ENCODE measurements at regions not wholly inside any gene's neighbourhood (a gene's known extent, or its start where the extent isn't known, plus 50 kb on each side); places are given as distances from the start of the nearest gene placed in this dataset.
"Not testable (repeated sequence)": the region's sequence is repeated elsewhere in the genome, so short reads cannot be mapped to it uniquely, and the experiment has no call there.

DNA sequence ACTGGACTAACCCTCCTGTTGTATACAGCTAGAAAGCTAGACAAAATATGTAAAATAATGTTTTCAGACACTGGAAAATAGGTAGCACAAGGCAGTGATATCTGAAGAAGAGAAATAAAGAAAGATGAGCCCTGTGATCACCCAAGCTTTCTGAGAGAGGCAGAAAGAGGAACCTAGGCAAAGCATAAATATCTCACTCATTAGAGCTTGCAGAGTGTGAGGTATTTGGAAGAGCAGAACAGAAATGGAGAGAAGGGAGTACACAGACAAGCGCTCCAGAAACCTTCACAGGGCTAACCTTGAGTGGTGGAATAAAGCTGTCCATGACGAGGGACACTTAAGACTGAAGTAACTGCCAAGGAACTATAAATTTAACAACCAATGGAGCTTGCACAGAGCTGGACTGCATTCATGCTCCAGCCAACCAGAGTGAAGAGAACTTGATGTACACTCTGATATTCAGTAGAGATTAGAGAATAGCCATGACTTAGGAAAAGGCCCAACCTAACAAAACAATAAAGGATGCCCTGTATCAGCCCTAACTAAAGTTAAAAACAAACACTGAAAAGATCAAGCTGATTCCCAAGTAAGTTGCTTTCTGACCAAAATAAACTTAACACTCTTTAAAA is 280.9 kb upstream of the STXBP5 start:
- H3K9me3 ChIP-seq (ENCODE audit: control insufficient read depth in 1 of 2, low read length in 2 of 2): no peaks in the 10 kb centered on the region
- no peaks in the 10 kb centered on the region for H3K36me3 ChIP-seq (ENCODE audit: control insufficient read depth in 1 of 2, insufficient read depth in 2 of 2, low read length in 2 of 2)
- no peaks in the 10 kb centered on the region for H3K4me1 ChIP-seq (ENCODE audit: control insufficient read depth in 1 of 2, insufficient read depth in 2 of 2, low read length in 2 of 2)
- no peak overlapping the region for H3K4me3 ChIP-seq (ENCODE audit: low read depth in 1 of 2, low read length in 2 of 2)
- H3K27me3 ChIP-seq (ENCODE audit: low read depth, low read length): no peaks in the 10 kb centered on the region
- no peak overlapping the region for H3K27ac ChIP-seq (ENCODE audit: low read length)

DNA sequence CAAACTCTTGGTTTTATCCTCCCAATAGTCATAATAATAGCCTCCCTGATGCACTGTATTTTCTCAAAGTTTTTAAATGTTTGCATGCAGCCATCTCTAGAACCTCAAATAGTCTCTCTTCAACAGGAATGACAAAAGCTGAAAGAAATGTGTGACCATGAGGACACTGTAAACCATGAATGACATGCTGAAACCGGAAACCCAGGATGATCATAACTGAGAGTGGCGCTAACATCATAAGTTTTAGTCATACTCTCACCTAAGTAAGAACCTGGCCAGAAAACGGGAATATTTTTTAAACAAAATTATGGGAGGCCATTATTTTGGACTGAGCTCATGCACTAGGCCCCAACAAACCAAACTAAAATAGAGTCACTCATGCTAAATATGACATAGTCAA is 278.4 kb upstream of the STXBP5 start:
- H3K36me3 ChIP-seq (ENCODE audit: control insufficient read depth in 1 of 2, insufficient read depth in 2 of 2, low read length in 2 of 2): no peaks in the 10 kb centered on the region
- no peak overlapping the region for H3K27ac ChIP-seq (ENCODE audit: low read length)
- no peaks in the 10 kb centered on the region for H3K4me1 ChIP-seq (ENCODE audit: control insufficient read depth in 1 of 2, insufficient read depth in 2 of 2, low read length in 2 of 2)
- no peak overlapping the region for H3K4me3 ChIP-seq (ENCODE audit: low read depth in 1 of 2, low read length in 2 of 2)
- no peaks in the 10 kb centered on the region for H3K27me3 ChIP-seq (ENCODE audit: low read depth, low read length)
- H3K9me3 ChIP-seq (ENCODE audit: control insufficient read depth in 1 of 2, low read length in 2 of 2): no peaks in the 10 kb centered on the region

DNA sequence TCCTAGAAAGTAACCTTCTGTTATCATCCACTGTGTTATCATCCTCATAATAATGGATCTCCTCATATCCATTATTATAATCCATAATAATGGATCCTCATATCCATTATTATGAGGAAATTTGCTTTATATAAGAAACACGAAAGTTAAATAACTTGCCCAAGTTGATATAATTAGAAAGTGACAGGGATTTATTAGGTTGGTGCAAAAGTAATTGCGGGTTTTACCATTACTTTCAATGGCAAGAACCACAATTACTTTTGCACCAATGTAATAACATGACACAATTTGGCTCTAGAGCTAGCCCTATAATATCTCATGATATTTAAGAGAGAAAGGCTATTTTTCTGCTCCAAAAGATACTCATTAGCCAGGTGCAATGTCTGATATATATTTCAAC is 275.7 kb upstream of the STXBP5 start:
- no peaks in the 10 kb centered on the region for H3K4me1 ChIP-seq (ENCODE audit: control insufficient read depth in 1 of 2, insufficient read depth in 2 of 2, low read length in 2 of 2)
- H3K27me3 ChIP-seq (ENCODE audit: low read depth, low read length): no peaks in the 10 kb centered on the region
- no peak overlapping the region for H3K27ac ChIP-seq (ENCODE audit: low read length)
- H3K36me3 ChIP-seq (ENCODE audit: control insufficient read depth in 1 of 2, insufficient read depth in 2 of 2, low read length in 2 of 2): no peaks in the 10 kb centered on the region
- no peak overlapping the region for H3K4me3 ChIP-seq (ENCODE audit: low read depth in 1 of 2, low read length in 2 of 2)
- no peaks in the 10 kb centered on the region for H3K9me3 ChIP-seq (ENCODE audit: control insufficient read depth in 1 of 2, low read length in 2 of 2)

DNA sequence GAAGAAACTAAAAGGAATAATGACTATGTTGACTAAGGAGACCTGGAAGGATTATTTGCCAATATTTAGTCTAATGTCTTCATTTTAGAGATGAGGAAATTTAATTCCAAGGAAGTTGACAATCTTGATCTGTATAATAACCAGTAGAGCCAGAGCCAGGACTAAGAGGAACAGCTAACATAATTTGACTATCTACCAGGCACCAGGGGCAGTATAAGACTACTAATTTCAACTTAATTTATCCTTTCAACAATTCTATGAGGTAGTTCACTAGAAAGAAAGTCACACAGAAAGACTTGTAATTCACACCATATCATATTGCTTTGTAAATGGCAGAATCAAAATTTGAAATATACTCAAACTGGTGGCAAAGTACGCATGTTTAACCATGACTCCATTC is 273.0 kb upstream of the STXBP5 start:
- no peaks in the 10 kb centered on the region for H3K9me3 ChIP-seq (ENCODE audit: control insufficient read depth in 1 of 2, low read length in 2 of 2)
- H3K27me3 ChIP-seq (ENCODE audit: low read depth, low read length): no peaks in the 10 kb centered on the region
- H3K4me3 ChIP-seq (ENCODE audit: low read depth in 1 of 2, low read length in 2 of 2): no peak overlapping the region
- H3K27ac ChIP-seq (ENCODE audit: low read length): no peak overlapping the region
- no peaks in the 10 kb centered on the region for H3K36me3 ChIP-seq (ENCODE audit: control insufficient read depth in 1 of 2, insufficient read depth in 2 of 2, low read length in 2 of 2)
- H3K4me1 ChIP-seq (ENCODE audit: control insufficient read depth in 1 of 2, insufficient read depth in 2 of 2, low read length in 2 of 2): no peaks in the 10 kb centered on the region

DNA sequence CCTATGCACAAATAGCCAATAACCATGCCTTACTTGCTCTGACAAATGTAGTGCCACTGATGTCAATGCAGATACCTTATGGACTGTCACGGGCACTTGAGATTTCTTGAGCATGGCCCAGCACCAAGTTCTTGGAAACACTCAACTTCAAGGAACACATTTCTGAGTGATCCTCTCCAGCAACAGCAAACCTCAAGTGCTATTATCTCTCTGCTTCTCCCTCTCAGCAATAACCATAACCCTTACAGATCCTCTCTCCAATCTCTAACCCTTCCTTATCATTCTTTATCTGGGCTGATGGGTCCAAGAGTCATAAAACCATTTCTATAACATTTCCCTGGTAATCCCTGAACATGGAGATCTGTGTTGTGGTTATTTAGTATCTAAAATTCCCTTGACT is 266.9 kb upstream of the STXBP5 start:
- no peaks in the 10 kb centered on the region for H3K27me3 ChIP-seq (ENCODE audit: low read depth, low read length)
- H3K4me1 ChIP-seq (ENCODE audit: control insufficient read depth in 1 of 2, insufficient read depth in 2 of 2, low read length in 2 of 2): no peaks in the 10 kb centered on the region

DNA sequence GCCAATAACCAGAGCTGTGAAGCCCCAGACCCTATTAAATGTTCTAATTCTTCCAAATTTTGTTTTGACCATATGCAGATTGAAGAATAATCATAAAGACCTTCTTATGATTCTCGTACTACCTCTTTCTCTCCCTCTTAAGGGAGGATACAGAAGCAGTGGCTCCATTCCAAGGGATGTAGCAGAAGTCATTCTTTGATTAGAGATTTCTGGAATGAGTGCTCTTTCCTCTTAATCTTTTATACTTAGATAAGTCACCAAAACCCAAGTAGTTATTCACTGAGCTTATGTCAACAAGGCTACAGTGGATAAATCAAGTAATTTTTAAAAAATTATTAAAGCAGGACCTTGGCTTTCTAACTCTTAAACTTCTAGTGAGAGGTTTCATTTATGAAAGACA is 266.0 kb upstream of the STXBP5 start:
- Histone ChIP-seq H3K27me3 (ENCODE audit: low read depth, low read length) (no peaks in the 10 kb centered on the region), H3K4me3 (ENCODE audit: low read depth in 1 of 2, low read length in 2 of 2) (no peak overlapping the region), H3K9me3 (ENCODE audit: control insufficient read depth in 1 of 2, low read length in 2 of 2) (peaks cover 0 to 5% of the 10 kb centered on the region in 2 donors), H3K27ac (ENCODE audit: low read length) (no peak overlapping the region), H3K36me3 (ENCODE audit: control insufficient read depth in 1 of 2, insufficient read depth in 2 of 2, low read length in 2 of 2) (no peaks in the 10 kb centered on the region), H3K4me1 (ENCODE audit: control insufficient read depth in 1 of 2, insufficient read depth in 2 of 2, low read length in 2 of 2) (no peaks in the 10 kb centered on the region)

More for the DNA sequence above, 266.9 kb upstream of the STXBP5 start:
- Histone ChIP-seq H3K27ac (ENCODE audit: low read length) (no peak overlapping the region), H3K9me3 (ENCODE audit: control insufficient read depth in 1 of 2, low read length in 2 of 2) (no peaks in the 10 kb centered on the region), H3K4me3 (ENCODE audit: low read depth in 1 of 2, low read length in 2 of 2) (no peak overlapping the region), H3K36me3 (ENCODE audit: control insufficient read depth in 1 of 2, insufficient read depth in 2 of 2, low read length in 2 of 2) (no peaks in the 10 kb centered on the region)

DNA sequence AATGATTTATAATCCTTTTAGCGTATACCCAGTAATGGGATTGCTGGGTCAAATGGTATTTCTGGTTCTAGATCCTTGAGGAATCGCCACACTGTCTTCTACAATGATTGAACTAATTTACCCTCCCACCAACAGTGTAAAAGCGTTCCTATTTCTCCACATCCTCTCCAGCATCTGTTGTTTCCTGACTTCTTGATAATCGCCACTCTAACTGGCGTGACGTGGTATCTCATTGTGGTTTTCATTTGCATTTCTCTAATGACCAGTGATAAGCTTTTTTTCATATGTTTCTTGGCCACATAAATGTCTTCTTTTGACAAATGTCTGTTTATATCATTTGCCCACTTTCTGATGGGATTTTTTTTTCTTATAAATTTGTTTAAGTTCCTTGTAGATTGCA is 264.8 kb upstream of the STXBP5 start:
- H3K27me3 ChIP-seq (ENCODE audit: low read depth, low read length); H3K4me1 ChIP-seq (ENCODE audit: control insufficient read depth in 1 of 2, insufficient read depth in 2 of 2, low read length in 2 of 2); H3K9me3 ChIP-seq (ENCODE audit: control insufficient read depth in 1 of 2, low read length in 2 of 2); H3K36me3 ChIP-seq (ENCODE audit: control insufficient read depth in 1 of 2, insufficient read depth in 2 of 2, low read length in 2 of 2); H3K4me3 ChIP-seq (ENCODE audit: low read depth in 1 of 2, low read length in 2 of 2); H3K27ac ChIP-seq (ENCODE audit: low read length): not testable (repeated sequence)

DNA sequence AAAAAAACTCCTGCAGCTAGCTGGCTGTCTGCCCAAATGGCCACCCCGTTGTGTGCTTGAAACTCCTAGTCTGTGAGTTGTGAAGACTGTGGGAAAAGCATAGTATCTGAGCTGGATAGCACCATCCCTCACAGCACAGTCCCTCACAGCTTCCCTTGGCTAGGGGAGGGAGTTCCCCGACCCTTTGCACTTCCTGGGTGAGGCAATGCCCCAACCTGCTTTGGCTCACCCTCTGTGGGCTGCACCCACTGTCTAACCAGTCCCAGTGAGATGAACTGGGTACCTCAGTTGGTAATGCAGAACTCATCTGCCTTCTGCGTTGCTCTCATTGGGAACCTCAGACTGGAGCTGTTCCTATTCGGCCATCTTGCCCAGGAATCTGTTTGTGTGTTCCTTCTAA is 260.6 kb upstream of the STXBP5 start:
- Histone ChIP-seq H3K4me3 (ENCODE audit: low read depth in 1 of 2, low read length in 2 of 2) (no peak overlapping the region), H3K27me3 (ENCODE audit: low read depth, low read length) (no peaks in the 10 kb centered on the region), H3K9me3 (ENCODE audit: control insufficient read depth in 1 of 2, low read length in 2 of 2) (peaks cover 0 to 5% of the 10 kb centered on the region in 2 donors), H3K4me1 (ENCODE audit: control insufficient read depth in 1 of 2, insufficient read depth in 2 of 2, low read length in 2 of 2) (no peaks in the 10 kb centered on the region), H3K27ac (ENCODE audit: low read length) (no peak overlapping the region), H3K36me3 (ENCODE audit: control insufficient read depth in 1 of 2, insufficient read depth in 2 of 2, low read length in 2 of 2) (no peaks in the 10 kb centered on the region)

DNA sequence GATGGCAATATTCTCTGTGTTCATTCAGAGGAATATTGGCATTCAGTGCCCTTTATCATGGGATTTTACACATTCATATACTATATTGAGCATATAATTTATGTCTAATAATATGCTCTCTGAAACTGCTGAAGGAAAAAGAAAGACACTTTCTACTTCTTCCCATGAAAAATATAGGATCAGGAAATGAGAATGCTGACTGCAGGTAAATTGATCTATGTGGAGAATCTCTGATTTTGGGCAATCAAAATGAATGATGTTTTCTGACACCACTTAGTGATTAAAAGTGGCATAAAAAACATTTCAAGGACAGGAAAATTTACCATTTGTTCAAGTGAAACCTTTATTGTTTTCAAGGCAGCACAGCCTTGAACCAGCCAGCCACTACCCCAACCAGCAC is 260.1 kb upstream of the STXBP5 start:
- no peaks in the 10 kb centered on the region for H3K36me3 ChIP-seq (ENCODE audit: control insufficient read depth in 1 of 2, insufficient read depth in 2 of 2, low read length in 2 of 2)
- no peak overlapping the region for H3K27ac ChIP-seq (ENCODE audit: low read length)
- H3K27me3 ChIP-seq (ENCODE audit: low read depth, low read length): no peaks in the 10 kb centered on the region
- peaks cover 0 to 5% of the 10 kb centered on the region in 2 donors for H3K9me3 ChIP-seq (ENCODE audit: control insufficient read depth in 1 of 2, low read length in 2 of 2)
- no peak overlapping the region for H3K4me3 ChIP-seq (ENCODE audit: low read depth in 1 of 2, low read length in 2 of 2)
- H3K4me1 ChIP-seq (ENCODE audit: control insufficient read depth in 1 of 2, insufficient read depth in 2 of 2, low read length in 2 of 2): no peaks in the 10 kb centered on the region

DNA sequence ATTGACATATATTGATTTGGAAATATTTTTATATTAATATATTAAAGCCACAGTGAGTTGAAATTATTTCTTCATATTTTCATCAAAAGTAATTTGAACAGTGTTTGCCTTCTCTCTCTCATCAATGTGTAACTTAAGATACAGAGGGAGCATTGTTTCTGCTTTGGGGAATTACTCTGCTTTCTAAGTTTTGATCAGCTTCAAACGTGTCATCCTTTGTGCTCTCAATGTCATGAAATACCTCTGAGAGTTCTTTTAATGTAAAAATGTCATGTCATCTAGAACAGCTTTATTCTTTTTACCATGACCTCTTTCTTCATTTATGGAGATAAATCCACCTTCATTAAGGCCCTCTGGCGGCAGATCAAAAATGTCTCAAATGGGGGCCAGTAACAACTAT is 259.4 kb upstream of the STXBP5 start:
- H3K27me3 ChIP-seq (ENCODE audit: low read depth, low read length): no peaks in the 10 kb centered on the region
- no peaks in the 10 kb centered on the region for H3K36me3 ChIP-seq (ENCODE audit: control insufficient read depth in 1 of 2, insufficient read depth in 2 of 2, low read length in 2 of 2)
- H3K27ac ChIP-seq (ENCODE audit: low read length): no peak overlapping the region
- H3K4me1 ChIP-seq (ENCODE audit: control insufficient read depth in 1 of 2, insufficient read depth in 2 of 2, low read length in 2 of 2): no peaks in the 10 kb centered on the region
- peaks cover 0 to 5% of the 10 kb centered on the region in 2 donors for H3K9me3 ChIP-seq (ENCODE audit: control insufficient read depth in 1 of 2, low read length in 2 of 2)
- H3K4me3 ChIP-seq (ENCODE audit: low read depth in 1 of 2, low read length in 2 of 2): no peak overlapping the region

DNA sequence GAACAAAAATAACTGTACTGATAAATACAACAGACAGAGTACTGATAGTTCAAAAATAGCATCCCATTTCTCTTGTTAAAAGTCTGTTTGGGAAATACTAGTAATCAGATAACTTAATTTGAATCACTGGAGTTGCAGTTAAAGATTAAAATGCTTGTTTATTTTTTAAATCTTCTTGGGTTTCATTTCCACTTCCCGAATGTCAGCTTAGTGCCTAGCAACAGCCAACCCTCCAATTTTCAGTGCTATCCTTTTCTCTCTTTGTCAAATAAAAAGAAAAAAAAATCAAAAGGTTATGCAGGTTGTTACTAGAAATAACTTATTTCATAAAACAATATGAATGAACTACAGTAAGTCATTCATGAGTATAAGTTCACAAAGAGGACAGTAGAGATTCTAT is 257.7 kb upstream of the STXBP5 start:
- no peak overlapping the region for H3K4me3 ChIP-seq (ENCODE audit: low read depth in 1 of 2, low read length in 2 of 2)
- no peak overlapping the region for H3K27ac ChIP-seq (ENCODE audit: low read length)
- no peaks in the 10 kb centered on the region for H3K4me1 ChIP-seq (ENCODE audit: control insufficient read depth in 1 of 2, insufficient read depth in 2 of 2, low read length in 2 of 2)
- H3K9me3 ChIP-seq (ENCODE audit: control insufficient read depth in 1 of 2, low read length in 2 of 2): peaks cover 0 to 5% of the 10 kb centered on the region in 2 donors
- no peaks in the 10 kb centered on the region for H3K36me3 ChIP-seq (ENCODE audit: control insufficient read depth in 1 of 2, insufficient read depth in 2 of 2, low read length in 2 of 2)
- no peaks in the 10 kb centered on the region for H3K27me3 ChIP-seq (ENCODE audit: low read depth, low read length)

DNA sequence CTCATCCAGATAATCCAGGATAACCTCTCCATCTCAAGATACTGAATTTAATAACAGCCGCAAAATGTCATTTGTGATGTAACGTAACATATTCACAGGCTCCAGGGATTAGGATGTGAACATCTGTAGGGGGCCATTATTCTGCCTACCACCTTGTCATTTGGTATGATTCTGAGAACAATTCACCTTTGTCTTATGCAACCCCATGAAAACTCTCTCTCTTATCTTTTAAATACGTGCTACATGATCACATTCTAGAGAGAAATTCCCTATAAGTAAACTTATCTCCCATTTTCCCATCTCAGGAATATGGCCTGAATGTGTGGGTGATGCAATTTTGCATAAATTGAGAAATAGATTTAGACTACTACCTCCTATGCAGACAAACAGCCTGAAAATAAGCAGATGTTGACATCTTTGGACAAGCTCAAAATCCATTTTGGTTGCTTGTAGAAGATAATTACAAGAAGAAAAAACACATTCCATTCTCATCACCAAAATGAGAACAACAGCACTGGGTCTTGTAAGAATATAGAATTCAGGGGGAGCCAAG is 255.4 kb upstream of the STXBP5 start:
- no peaks in the 10 kb centered on the region for H3K9me3 ChIP-seq (ENCODE audit: control insufficient read depth in 1 of 2, low read length in 2 of 2)
- no peak overlapping the region for H3K4me3 ChIP-seq (ENCODE audit: low read depth in 1 of 2, low read length in 2 of 2)
- no peaks in the 10 kb centered on the region for H3K4me1 ChIP-seq (ENCODE audit: control insufficient read depth in 1 of 2, insufficient read depth in 2 of 2, low read length in 2 of 2)
- no peaks in the 10 kb centered on the region for H3K36me3 ChIP-seq (ENCODE audit: control insufficient read depth in 1 of 2, insufficient read depth in 2 of 2, low read length in 2 of 2)
- no peaks in the 10 kb centered on the region for H3K27me3 ChIP-seq (ENCODE audit: low read depth, low read length)
- no peak overlapping the region for H3K27ac ChIP-seq (ENCODE audit: low read length)
